Fibroblast of lung (primary cell): ENCODE measurements at regions not wholly inside any gene's neighbourhood (a gene's known extent, or its start where the extent isn't known, plus 50 kb on each side); places are given as distances from the start of the nearest gene placed in this dataset.

Source experiments
- CTCF ChIP-seq, 2 donors: IDR thresholded peaks in 1 of 2; conservative IDR thresholded peaks in 1 of 2; 1 replicate in 1 of 2; 2 replicates in 1 of 2; pipeline ENCODE4 v1.5.1; 2011 to 2012; ENCODE audit warnings: low read length in 2 of 2, control low read depth in 1 of 2, inconsistent platforms in 1 of 2, low read depth in 1 of 2, mild to moderate bottlenecking in 1 of 2
- EZH2 ChIP-seq: IDR thresholded peaks from 2 replicates; pipeline ENCODE4 v1.5.1; 2012; ENCODE audit warnings: low read length, control low read depth, mild to moderate bottlenecking; ENCODE audit errors: missing control alignments

- no peak for TF ChIP-seq CTCF (conservative IDR thresholded peaks at IDR 0.05 in 1 of 2, IDR thresholded peaks at IDR 0.05 in 1 of 2; ENCODE audit: low read depth in 1 of 2, low read length in 2 of 2)
- no peak for TF ChIP-seq EZH2
Observed at GRCh38 chr16:60405286-60405685, 1631.0 kb downstream of the CDH8 start.
